CD4-positive, alpha-beta T cell treated with Interleukin-12 subunit alpha and Interleukin-12 subunit beta, for 1 hour (primary cell): ENCODE measurements at regions not wholly inside any gene's neighbourhood (a gene's known extent, or its start where the extent isn't known, plus 50 kb on each side); places are given as distances from the start of the nearest gene placed in this dataset.
"Not testable (repeated sequence)": the region's sequence is repeated elsewhere in the genome, so short reads cannot be mapped to it uniquely, and the experiment has no call there.

Source experiments
- DNase-seq: peaks from one replicate; pipeline ENCODE4 v3.0.0-alpha.2; 2020

- no peak for DNase-seq
These were observed 688.0 kb downstream of the PCDH7 start for GRCh38 chr4:31408121-31408520.

- DNase-seq, result no peak
These were observed 691.4 kb downstream of the PCDH7 start for GRCh38 chr4:31411565-31411964.

GRCh38 chr4:31415629-31416028 lies 695.5 kb downstream of the PCDH7 start:
- DNase-seq, result no peak

- DNase-seq, result no peak
These were observed 696.3 kb downstream of the PCDH7 start for GRCh38 chr4:31416498-31416897.

- DNase-seq, result no peak
These were observed 696.9 kb downstream of the PCDH7 start for GRCh38 chr4:31417040-31417439.

- no peak for DNase-seq
These were observed 701.8 kb downstream of the PCDH7 start for GRCh38 chr4:31422006-31422405.

- DNase-seq, result no peak
These were observed 707.5 kb downstream of the PCDH7 start for GRCh38 chr4:31427691-31428090.

- DNase-seq, result no peak
These were observed 722.1 kb downstream of the PCDH7 start for GRCh38 chr4:31442236-31442635.

- no peak for DNase-seq
These were observed 725.4 kb downstream of the PCDH7 start for GRCh38 chr4:31445526-31445925.

- DNase-seq, result no peak
These were observed 735.4 kb downstream of the PCDH7 start for GRCh38 chr4:31455612-31456011.

- no peak for DNase-seq
These were observed 738.6 kb downstream of the PCDH7 start for GRCh38 chr4:31458813-31459212.

GRCh38 chr4:31461421-31461820 lies 741.3 kb downstream of the PCDH7 start:
- DNase-seq, result no peak

GRCh38 chr4:31467781-31468180 lies 747.6 kb downstream of the PCDH7 start:
- DNase-seq, result no peak

- DNase-seq, result no peak
These were observed 754.1 kb downstream of the PCDH7 start for GRCh38 chr4:31474221-31474620.

- DNase-seq, result no peak
These were observed 762.5 kb downstream of the PCDH7 start for GRCh38 chr4:31482691-31483090.

- DNase-seq, result not testable (repeated sequence)
These were observed 779.0 kb downstream of the PCDH7 start for GRCh38 chr4:31499216-31499615.

- DNase-seq, result no peak
These were observed 796.4 kb downstream of the PCDH7 start for GRCh38 chr4:31516520-31516919.

GRCh38 chr4:31518796-31519250 lies 798.7 kb downstream of the PCDH7 start:
- no peak for DNase-seq

- no peak for DNase-seq
These were observed 810.4 kb downstream of the PCDH7 start for GRCh38 chr4:31530555-31530954.

- DNase-seq, result no peak
These were observed 818.7 kb downstream of the PCDH7 start for GRCh38 chr4:31538877-31539276.

GRCh38 chr4:31539284-31540069 lies 819.3 kb downstream of the PCDH7 start:
- no peak for DNase-seq

GRCh38 chr4:31545330-31545729 lies 825.2 kb downstream of the PCDH7 start:
- DNase-seq, result no peak

- DNase-seq, result no peak
These were observed 825.6 kb downstream of the PCDH7 start for GRCh38 chr4:31545755-31546154.

GRCh38 chr4:31548021-31548420 lies 827.9 kb downstream of the PCDH7 start:
- DNase-seq, result no peak

GRCh38 chr4:31548823-31549222 lies 828.7 kb downstream of the PCDH7 start:
- DNase-seq, result no peak
